ENCODE measurements at regions not wholly inside any gene's neighbourhood (a gene's known extent, or its start where the extent isn't known, plus 50 kb on each side); places are given as distances from the start of the nearest gene placed in this dataset.

DNA sequence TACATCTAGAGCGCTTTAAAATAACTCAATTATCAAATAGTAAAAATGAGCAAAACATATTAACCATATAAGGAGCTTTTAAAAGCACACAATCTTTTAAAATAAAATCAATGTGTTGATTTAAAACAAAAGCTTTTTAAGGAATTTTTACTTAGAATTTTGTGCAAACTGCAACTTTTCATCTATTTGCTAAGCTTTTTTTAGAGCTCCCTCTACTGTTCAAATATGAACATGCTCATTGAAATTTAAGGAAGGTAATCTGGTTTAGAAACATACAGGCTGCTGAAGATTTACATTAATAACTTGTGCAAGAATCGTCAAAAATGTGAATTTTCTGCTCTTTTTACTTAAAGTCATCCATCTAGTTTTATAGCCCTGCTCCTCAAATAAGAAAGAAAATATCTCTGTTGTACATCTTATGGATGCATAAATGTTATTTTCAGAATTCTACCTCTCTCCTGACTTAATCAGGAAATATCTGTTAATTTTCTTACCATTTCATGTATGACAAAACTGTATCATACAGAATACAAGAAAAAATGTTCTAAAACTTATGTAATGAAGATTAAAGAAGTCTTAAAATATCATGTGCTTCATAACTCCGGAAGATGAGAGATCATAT, 469.4 kb upstream of the ROBO2 start:
- Histone ChIP-seq H3K9me3 (no peaks in the 10 kb centered on the region), H3K27me3 (no peaks in the 10 kb centered on the region), H3K27ac (no peak overlapping the region), H3K36me3 (no peaks in the 10 kb centered on the region), H3K4me1 (ENCODE audit: insufficient read depth) (no peaks in the 10 kb centered on the region), H3K4me3 (no peak overlapping the region)
- WGBS, 3 donors = 63 to 65% (median 65%) methylated on average over 3 of the region's 3 CpGs
- intact Hi-C loops (cut with DNase I) = no loop called here
- no peak for TF ChIP-seq POLR2A (IDR thresholded peaks at IDR 0.05)
- no peak for TF ChIP-seq EP300 (IDR thresholded peaks at IDR 0.05)
- TF ChIP-seq, protein P1, sequence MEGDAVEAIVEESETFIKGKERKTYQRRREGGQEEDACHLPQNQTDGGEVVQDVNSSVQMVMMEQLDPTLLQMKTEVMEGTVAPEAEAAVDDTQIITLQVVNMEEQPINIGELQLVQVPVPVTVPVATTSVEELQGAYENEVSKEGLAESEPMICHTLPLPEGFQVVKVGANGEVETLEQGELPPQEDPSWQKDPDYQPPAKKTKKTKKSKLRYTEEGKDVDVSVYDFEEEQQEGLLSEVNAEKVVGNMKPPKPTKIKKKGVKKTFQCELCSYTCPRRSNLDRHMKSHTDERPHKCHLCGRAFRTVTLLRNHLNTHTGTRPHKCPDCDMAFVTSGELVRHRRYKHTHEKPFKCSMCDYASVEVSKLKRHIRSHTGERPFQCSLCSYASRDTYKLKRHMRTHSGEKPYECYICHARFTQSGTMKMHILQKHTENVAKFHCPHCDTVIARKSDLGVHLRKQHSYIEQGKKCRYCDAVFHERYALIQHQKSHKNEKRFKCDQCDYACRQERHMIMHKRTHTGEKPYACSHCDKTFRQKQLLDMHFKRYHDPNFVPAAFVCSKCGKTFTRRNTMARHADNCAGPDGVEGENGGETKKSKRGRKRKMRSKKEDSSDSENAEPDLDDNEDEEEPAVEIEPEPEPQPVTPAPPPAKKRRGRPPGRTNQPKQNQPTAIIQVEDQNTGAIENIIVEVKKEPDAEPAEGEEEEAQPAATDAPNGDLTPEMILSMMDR (IDR thresholded peaks at IDR 0.05) = no peak
- DNase-seq = no peak

DNA sequence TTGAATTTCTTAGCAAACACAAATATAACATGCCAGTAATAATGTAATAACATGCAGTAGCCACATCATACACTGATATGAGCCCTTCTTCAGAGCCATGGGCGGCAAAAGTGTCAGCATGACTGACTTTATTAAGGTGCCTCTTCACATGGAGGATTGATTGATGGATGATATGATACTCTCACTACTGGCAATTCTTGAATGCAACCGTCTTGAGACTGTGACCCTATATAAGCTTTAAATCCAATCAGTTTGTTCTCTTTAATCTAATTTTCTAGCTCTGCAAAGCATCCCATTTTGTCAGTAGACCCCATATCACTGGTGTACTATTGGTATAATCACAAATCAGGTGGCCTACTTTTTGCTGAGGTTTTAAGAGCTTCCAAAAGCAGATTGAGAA, 463.7 kb upstream of the ROBO2 start:
- intact Hi-C loops (cut with DNase I) = no loop called here
- Histone ChIP-seq H3K4me3 (no peak overlapping the region), H3K36me3 (no peaks in the 10 kb centered on the region), H3K27ac (no peak overlapping the region), H3K9me3 (no peaks in the 10 kb centered on the region), H3K4me1 (ENCODE audit: insufficient read depth) (no peaks in the 10 kb centered on the region), H3K27me3 (no peaks in the 10 kb centered on the region)
- DNase-seq = no peak
- WGBS, 3 donors = 72 to 84% (median 76%) methylated on average over 2 of the region's 2 CpGs
- TF ChIP-seq EP300 (IDR thresholded peaks at IDR 0.05) (no peak), POLR2A (IDR thresholded peaks at IDR 0.05) (no peak)
- TF ChIP-seq, protein P1 (IDR thresholded peaks at IDR 0.05) = no peak

DNA sequence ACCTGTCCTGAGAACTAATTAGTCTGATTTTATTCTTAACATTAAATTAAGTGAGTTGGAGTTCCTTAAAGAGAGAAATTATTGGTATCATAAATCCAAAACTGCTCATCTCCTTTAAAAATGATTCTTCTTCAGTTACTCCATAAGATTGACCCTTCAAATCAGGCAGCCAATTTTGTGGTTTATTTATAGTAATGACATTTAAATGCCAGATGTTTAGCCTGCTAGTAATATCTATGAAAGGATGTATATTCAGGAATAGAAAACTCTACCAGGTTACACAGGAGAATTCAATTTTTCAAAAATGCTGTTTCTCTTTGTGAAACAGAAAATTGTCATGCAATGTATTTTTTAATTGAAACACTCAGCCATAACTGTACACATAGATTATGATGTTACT, 457.8 kb upstream of the ROBO2 start:
- no peaks in the 10 kb centered on the region for H3K27me3 ChIP-seq
- H3K36me3 ChIP-seq = no peaks in the 10 kb centered on the region
- TF ChIP-seq EP300 (IDR thresholded peaks at IDR 0.05) (no peak), POLR2A (IDR thresholded peaks at IDR 0.05) (no peak)
- TF ChIP-seq, protein P1 (IDR thresholded peaks at IDR 0.05) = no peak
- H3K27ac ChIP-seq = no peak overlapping the region
- H3K4me3 ChIP-seq = no peak overlapping the region
- no peaks in the 10 kb centered on the region for H3K4me1 ChIP-seq (ENCODE audit: insufficient read depth)
- no peaks in the 10 kb centered on the region for H3K9me3 ChIP-seq
- intact Hi-C loops (cut with DNase I) = no loop called here
- no peak for DNase-seq

DNA sequence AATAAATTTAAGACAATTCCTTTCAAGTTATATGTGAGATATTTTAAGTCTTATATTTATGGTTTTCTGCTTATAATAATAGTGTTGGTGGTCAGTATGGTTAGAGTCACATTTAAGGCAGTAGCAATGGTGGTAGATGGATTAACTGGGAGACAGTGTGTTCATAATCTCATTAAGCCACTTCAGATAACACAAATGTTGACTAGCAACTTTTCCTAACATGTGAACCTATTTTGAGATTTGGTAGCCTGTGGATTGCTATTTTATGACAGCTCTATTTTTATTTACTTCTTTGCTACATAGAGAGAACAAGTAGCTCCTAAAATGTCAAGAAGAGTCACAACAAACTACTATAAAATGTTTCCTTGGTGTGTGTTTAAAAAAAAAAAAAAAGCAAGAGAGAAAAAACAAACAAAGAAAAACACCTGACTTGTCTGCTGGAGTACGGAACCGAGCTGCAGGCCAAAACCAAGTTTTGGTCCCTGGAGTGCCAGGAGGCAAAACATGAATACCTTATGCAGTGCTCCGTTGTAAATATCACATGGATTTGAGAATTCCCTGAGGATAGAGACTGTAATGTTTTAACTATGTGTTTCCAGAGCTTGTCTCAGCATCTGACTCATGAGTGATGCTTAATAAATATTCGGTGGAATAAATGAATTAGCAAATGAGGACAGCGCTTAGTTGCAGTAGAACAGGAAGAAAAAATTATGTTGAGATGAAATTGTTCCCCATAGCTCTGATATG, 457.1 kb upstream of the ROBO2 start:
- intact Hi-C loops (cut with DNase I) = no loop called here

DNA sequence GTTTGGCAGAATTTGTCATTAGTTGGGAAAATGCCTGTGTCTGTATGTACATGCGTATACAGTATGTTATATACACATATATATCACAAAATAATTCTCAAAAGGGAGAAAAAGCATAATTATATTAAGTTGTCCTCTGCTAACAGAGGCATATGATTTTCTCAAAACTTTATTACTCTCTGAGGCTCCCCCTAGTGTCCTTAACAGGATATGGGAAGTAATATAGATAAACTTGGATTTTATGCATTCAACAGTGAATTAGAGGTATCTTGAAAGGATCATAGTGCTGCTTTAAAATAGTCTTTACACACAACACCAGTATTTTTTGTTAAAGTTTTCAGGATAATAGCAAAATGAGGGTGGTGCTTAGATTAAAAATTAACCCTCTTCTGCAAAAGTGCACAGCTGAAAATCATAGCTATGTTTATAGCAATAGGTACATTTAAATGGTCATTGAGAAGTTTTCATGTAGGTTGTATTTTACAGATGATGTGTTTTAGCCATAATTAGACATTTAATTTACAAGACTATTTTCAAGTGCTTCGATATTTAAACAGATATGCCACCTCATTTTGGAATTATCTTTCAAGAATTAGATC, 454.0 kb upstream of the ROBO2 start:
- no peaks in the 10 kb centered on the region for H3K9me3 ChIP-seq
- WGBS, 3 donors = 67 to 74% (median 70%) methylated on average over 2 of the region's 2 CpGs
- H3K27ac ChIP-seq = no peak overlapping the region
- H3K27me3 ChIP-seq = no peaks in the 10 kb centered on the region
- no peak for DNase-seq
- H3K36me3 ChIP-seq = no peaks in the 10 kb centered on the region
- no peaks in the 10 kb centered on the region for H3K4me1 ChIP-seq (ENCODE audit: insufficient read depth)
- no peak overlapping the region for H3K4me3 ChIP-seq
- intact Hi-C loops (cut with DNase I) = no loop called here
- TF ChIP-seq EP300 (IDR thresholded peaks at IDR 0.05) (no peak), POLR2A (IDR thresholded peaks at IDR 0.05) (no peak)
- TF ChIP-seq, protein P1 (IDR thresholded peaks at IDR 0.05) = no peak

More for the DNA sequence above, 457.1 kb upstream of the ROBO2 start:
- Histone ChIP-seq H3K9me3 (no peaks in the 10 kb centered on the region), H3K4me3 (no peak overlapping the region), H3K4me1 (ENCODE audit: insufficient read depth) (no peaks in the 10 kb centered on the region), H3K27ac (no peak overlapping the region), H3K27me3 (no peaks in the 10 kb centered on the region), H3K36me3 (no peaks in the 10 kb centered on the region)
- no peak for DNase-seq
- TF ChIP-seq EP300 (IDR thresholded peaks at IDR 0.05) (no peak), POLR2A (IDR thresholded peaks at IDR 0.05) (no peak)
- 56 to 61% (median 58%) methylated on average over 5 of the region's 5 CpGs for WGBS, 3 donors

All from ovary (tissue), 7 donors.